ENCODE measurements at regions not wholly inside any gene's neighbourhood (a gene's known extent, or its start where the extent isn't known, plus 50 kb on each side); places are given as distances from the start of the nearest gene placed in this dataset.

DNA sequence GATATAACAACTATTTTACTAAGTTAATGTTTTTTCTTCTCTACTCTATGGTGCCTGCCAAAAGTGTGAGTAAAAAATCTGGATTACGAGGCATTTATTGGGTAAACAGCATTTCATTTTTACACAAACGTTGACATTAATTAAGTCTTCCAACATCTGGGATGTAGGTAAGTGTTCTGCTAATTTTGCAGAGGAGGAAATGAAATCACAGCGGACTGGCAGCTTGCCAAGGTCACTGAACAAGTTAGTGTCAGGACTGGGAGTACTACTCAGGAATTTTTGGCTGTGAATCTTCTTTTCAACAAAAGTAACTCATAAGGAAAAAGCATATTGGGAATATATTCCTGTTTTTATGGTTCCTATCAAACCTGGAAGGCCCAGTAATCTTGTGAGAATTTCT lies 612.1 kb upstream of the FZD8 start:
- DNase-seq (ENCODE audit: low read depth in 2 of 3, low spot score in 1 of 3) = no peak

DNA sequence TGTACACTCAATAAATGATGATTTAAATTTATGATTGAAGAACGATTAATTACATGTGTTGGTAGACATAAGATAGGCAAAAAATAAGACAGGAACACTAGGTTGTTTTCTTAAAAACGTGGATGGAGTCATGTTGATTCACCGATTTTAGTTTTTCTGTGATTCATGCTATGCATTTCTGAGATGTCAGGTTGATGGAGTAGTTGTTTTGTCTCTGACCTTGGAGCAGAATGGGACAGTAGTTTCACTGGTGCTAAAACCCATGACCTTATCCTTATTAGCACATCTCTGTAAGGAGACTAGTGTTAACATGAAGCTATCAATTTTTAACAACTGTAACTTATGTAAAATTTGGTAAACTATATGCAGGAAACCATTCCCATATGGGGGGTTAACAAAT lies 611.6 kb upstream of the FZD8 start:
- no peak for DNase-seq (ENCODE audit: low read depth in 2 of 3, low spot score in 1 of 3)

- no peak for DNase-seq (ENCODE audit: low read depth in 2 of 3, low spot score in 1 of 3)
Observed at GRCh38 chr10:36251068-36251467, 609.0 kb upstream of the FZD8 start.

DNA sequence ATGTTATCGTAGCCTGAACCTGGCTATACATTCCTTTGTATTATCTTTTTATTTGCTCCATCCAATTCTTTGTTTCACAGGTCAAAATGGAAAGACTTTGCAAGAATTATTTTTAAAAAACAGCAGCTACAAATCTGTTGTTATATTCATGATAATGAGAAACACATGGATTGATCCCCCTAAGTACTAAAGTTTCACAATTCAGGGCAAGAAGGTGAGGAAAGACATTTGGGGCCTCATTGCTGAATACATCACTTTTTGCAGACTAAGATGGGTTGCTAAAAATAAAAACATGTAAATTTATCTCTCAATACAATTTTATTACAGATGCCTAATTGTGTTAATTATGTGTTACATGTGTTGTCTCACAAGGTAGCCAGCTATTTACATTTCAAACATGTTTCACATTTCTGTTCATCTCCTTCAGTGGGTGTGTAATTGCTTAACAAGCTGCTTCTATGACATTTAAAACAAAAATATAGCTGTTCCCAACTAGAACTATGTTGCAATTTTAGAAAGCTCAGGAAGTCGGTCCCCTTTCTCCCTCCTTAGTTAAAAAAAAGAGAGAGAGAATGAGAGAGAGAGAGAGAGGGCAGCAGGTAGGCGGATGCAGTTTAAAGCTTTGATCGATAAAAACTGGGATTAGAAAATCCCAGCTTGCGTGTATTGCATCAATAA lies 606.3 kb upstream of the FZD8 start:
- no peak for DNase-seq (ENCODE audit: low read depth in 2 of 3, low spot score in 1 of 3)

- no peak for DNase-seq (ENCODE audit: low read depth in 2 of 3, low spot score in 1 of 3)
Observed at GRCh38 chr10:36247478-36247877, 605.4 kb upstream of the FZD8 start.

- DNase-seq (ENCODE audit: low read depth in 2 of 3, low spot score in 1 of 3) = no peak
Observed at GRCh38 chr10:36236931-36237330, 594.8 kb upstream of the FZD8 start.

- DNase-seq (ENCODE audit: low read depth in 2 of 3, low spot score in 1 of 3) = no peak
Observed at GRCh38 chr10:36236341-36236740, 594.2 kb upstream of the FZD8 start.

- no peak for DNase-seq (ENCODE audit: low read depth in 2 of 3, low spot score in 1 of 3)
Observed at GRCh38 chr10:36232935-36233334, 590.8 kb upstream of the FZD8 start.

DNA sequence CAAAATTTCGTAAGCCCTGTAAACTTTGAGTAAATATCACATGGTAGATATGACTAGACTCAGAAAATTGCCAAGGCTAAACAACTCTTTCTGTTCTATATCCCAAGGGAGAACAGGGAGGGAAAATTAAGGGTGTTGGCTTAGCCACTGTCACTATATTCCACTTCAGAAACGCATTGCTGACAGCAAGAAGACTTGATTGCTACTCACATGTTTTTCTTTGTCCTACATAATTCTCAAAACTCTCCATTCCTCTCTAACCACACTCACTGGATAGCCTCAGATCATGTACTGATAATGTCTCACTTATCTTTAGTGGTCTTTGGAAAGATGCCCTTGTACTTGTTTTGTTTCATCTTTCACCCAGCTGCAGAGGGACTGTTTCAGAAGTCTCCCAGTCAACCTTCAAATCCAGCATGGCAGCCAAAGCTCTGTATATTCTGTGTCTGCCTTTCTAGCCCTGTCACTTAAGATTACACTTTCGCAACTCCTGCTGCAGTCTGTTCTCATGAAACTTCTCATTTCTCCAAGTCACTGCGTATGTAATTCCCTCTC lies 582.4 kb upstream of the FZD8 start:
- no peak for DNase-seq (ENCODE audit: low read depth in 2 of 3, low spot score in 1 of 3)

DNA sequence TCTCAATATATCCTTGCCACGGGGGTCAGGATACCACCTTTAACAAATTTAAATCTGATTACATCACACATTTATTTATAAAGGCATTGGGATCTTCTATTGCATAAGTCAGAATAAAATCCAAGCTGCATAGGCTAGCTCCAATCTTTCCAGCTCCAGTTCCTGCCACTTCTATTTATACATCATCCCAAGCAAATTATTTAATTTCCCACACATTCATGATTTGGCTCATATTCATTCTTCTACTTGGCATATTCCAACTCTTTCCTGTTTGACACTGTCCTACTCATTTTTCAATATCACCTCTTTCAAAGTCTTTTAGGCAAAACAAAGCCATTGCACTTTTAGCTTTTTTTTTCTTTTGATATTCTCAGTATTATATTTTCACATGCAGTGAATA lies 579.0 kb upstream of the FZD8 start:
- no peak for DNase-seq (ENCODE audit: low read depth in 2 of 3, low spot score in 1 of 3)

DNA sequence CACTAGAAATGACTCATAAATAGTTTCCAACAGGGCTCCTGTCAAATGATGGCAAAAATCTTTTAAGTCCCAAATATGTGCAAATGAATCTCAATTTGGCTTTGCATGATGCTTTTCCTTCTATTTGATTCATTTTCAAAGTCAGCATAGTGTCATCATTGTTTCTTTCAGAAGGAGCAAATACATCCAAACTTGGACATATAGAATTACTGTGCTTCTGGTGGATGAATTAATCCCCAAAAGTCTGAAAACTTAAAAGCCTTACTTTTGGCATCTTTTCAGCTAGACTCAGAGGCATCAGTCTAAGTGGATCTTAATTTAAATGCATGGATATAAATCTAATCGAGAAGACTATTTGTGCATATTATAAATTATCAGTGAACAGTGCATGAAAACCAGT lies 578.1 kb upstream of the FZD8 start:
- no peak for DNase-seq (ENCODE audit: low read depth in 2 of 3, low spot score in 1 of 3)

- no peak for DNase-seq (ENCODE audit: low read depth in 2 of 3, low spot score in 1 of 3)
Observed at GRCh38 chr10:36211856-36212255, 569.8 kb upstream of the FZD8 start.

- DNase-seq (ENCODE audit: low read depth in 2 of 3, low spot score in 1 of 3) = no peak
Observed at GRCh38 chr10:36209480-36209879, 567.4 kb upstream of the FZD8 start.

DNA sequence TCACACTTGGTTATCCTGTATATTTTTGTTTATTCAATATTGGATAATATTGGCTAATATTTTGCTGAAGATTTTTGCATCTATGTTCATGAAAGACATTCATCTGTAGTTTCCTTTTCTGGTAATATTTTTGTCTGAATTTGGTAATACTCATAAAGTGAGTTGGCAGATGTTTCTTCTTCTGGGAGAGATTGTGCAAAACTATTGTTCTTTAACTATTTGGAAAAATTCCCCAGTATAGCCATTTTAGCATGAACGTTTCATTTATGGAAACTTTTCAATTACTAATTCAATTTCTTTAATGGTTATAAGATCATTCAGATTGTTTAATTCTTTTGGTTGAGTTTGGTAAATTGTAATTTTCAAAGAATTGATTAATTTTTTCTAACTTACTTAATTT lies 560.8 kb upstream of the FZD8 start:
- DNase-seq (ENCODE audit: low read depth in 2 of 3, low spot score in 1 of 3) = no peak

DNA sequence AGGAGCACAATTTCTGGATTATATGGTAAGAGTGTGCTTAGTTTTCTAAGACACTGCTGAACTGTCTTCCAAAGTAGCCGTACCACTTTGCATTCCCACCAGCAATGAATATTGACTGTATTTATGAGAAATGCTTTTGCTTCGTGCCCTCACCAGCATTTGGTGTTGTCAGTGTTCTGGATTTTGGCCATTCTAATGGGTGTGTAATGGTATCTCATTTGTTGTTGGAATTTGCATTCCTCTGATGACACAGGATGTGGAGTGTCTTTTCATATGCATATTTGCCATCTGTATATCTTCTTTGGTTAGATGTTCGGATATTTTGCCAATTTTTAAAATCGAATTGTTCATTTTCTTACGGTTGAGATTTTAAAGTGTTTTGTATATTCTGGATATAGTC lies 558.5 kb upstream of the FZD8 start:
- no peak for DNase-seq (ENCODE audit: low read depth in 2 of 3, low spot score in 1 of 3)

- no peak for DNase-seq (ENCODE audit: low read depth in 2 of 3, low spot score in 1 of 3)
Observed at GRCh38 chr10:36198322-36198721, 556.2 kb upstream of the FZD8 start.

- no peak for DNase-seq (ENCODE audit: low read depth in 2 of 3, low spot score in 1 of 3)
Observed at GRCh38 chr10:36195364-36195763, 553.3 kb upstream of the FZD8 start.

GRCh38 chr10:36194276-36194675 lies 552.2 kb upstream of the FZD8 start:
- no peak for DNase-seq (ENCODE audit: low read depth in 2 of 3, low spot score in 1 of 3)

DNA sequence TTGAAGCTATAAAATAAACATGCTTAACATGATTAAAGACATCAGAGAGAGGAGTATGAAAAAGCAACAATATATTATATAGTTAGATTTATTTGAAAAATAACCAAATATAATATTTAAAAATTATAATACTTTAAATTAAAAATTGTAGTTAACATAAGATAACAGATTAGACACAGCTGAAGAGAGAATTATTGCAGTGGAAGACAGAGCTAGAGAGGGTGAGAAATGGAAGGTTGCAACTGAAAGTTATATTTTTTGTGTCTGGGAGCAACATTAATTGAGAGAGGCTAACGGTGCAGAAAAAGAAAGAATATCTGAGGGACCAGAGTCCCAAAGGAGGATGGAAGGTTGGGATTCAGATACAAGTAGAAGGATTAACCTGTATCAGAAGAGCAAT lies 548.9 kb upstream of the FZD8 start:
- DNase-seq (ENCODE audit: low read depth in 2 of 3, low spot score in 1 of 3) = no peak

DNA sequence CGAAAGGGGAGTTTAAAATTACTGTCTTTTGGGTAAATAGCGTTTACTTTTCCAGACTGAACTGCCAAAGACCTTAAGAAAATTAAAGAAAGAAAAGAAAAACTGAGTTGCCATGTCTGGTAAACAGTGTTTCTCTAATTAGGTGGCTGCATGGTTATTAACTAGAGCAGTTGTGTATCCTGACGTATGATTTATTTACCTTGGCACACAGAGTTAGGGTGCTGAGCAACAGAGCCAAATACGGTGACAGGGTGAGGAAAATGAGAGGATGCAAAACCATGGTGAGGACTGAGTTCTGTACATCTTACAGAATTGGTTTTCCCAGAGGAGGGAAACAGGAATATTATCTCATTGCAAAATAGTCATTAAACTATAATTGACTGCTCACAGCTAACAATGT lies 546.4 kb upstream of the FZD8 start:
- no peak for DNase-seq (ENCODE audit: low read depth in 2 of 3, low spot score in 1 of 3)

GRCh38 chr10:36188080-36188453 lies 546.0 kb upstream of the FZD8 start:
- no peak for DNase-seq (ENCODE audit: low read depth in 2 of 3, low spot score in 1 of 3)

GRCh38 chr10:36187380-36188079 lies 545.4 kb upstream of the FZD8 start:
- no peak for DNase-seq (ENCODE audit: low read depth in 2 of 3, low spot score in 1 of 3)

DNA sequence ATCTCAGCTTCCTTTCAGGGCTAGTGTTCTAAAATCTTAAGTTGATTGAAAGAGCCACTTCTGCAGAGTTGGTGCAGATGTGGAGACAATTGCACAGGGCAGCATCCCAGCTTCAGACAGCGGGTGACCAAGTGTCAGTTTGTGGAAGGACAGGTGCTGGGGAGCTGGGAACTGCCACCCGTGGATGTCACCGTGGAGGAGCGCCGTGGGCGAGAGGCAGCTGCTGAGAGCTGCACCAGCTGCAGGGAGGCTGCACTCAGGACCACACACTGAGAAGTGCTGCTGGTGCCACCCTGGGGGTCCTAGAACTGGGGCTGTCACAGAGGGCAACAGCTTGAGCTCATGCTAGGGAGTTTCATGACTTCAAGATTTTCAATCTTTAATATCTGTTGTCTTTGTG lies 543.0 kb upstream of the FZD8 start:
- no peak for DNase-seq (ENCODE audit: low read depth in 2 of 3, low spot score in 1 of 3)
